Lung (tissue), 11 donors: ENCODE measurements at regions not wholly inside any gene's neighbourhood (a gene's known extent, or its start where the extent isn't known, plus 50 kb on each side); places are given as distances from the start of the nearest gene placed in this dataset.

Experiments used
- ATAC-seq: fragments of 200-7000 bp; cut with Tn5 transposase; one replicate; pipeline ENCODE4 v1.9.1; 2020; ENCODE audit warnings: moderate number of reproducible peaks; ENCODE audit not compliant: insufficient read depth, low FRiP score
- DNase-seq, 3 donors: peaks; one replicate each; pipeline ENCODE4 v3.0.0-alpha.2; 2013 to 2017
- H3K27ac ChIP-seq, 2 donors: one replicate each; pipeline ENCODE4 v1.5.1; 2013; ENCODE audit warnings: mild to moderate bottlenecking in 2 of 2, moderate library complexity in 2 of 2, control low read depth in 1 of 2, inconsistent platforms in 1 of 2, low read depth in 1 of 2, low read length in 1 of 2
- H3K27me3 ChIP-seq, 3 donors: one replicate each; pipeline ENCODE4 v1.5.1; 2013; ENCODE audit warnings: low read length in 2 of 3; ENCODE audit not compliant: control insufficient read depth in 3 of 3, insufficient read depth in 3 of 3
- H3K36me3 ChIP-seq, 4 donors: one replicate each; pipeline ENCODE4 v1.5.1; 2013; ENCODE audit warnings: low read length in 4 of 4, mild to moderate bottlenecking in 1 of 4, moderate library complexity in 1 of 4; ENCODE audit not compliant: control insufficient read depth in 4 of 4, insufficient read depth in 4 of 4
- H3K4me1 ChIP-seq, 5 donors: one replicate each; pipeline ENCODE4 v1.5.1; 2013; ENCODE audit warnings: low read length in 5 of 5, mild to moderate bottlenecking in 2 of 5, moderate library complexity in 1 of 5; ENCODE audit not compliant: control insufficient read depth in 5 of 5, insufficient read depth in 5 of 5
- H3K4me3 ChIP-seq: one replicate; pipeline ENCODE4 v1.5.1; 2013; ENCODE audit warnings: mild to moderate bottlenecking, control low read depth, moderate library complexity
- H3K9ac ChIP-seq, 2 donors: one replicate each; pipeline ENCODE4 v1.5.1; 2013; ENCODE audit warnings: low read length in 2 of 2, control low read depth in 1 of 2; ENCODE audit not compliant: insufficient read depth in 1 of 2
- H3K9me3 ChIP-seq, 4 donors: one replicate each; pipeline ENCODE4 v1.5.1; 2013; ENCODE audit warnings: low read length in 3 of 4, mild to moderate bottlenecking in 1 of 4, moderate library complexity in 1 of 4; ENCODE audit not compliant: control insufficient read depth in 4 of 4, insufficient read depth in 3 of 4
- CTCF ChIP-seq: IDR thresholded peaks from 2 replicates; pipeline ENCODE4 v1.5.1; 2012; ENCODE audit warnings: mild to moderate bottlenecking; ENCODE audit errors: control extremely low read depth, extremely low read depth
- WGBS, 2 donors: extraction: QIAGEN DNeasy Blood & Tissue Kit; methylation state at CpG; one replicate each; pipeline ENCODE4 v1.1.7; 2013; 5-methylcytosine and 5-hydroxymethylcytosine counted together
- donor health status: control.
- donor health status: control.
- donor health status: Bipolar disorder and iron deficiency.
- donor health status: healthy.
- donor health status: DM: yes; HTN: yes; CAD: no.

- Histone ChIP-seq H3K4me1 (no peaks in the 10 kb centered on the region), H3K4me3 (no peak overlapping the region), H3K36me3 (no peaks in the 10 kb centered on the region), H3K27ac (no peak overlapping the region), H3K9me3 (peaks cover 0 to 2% (median 0%) of the 10 kb centered on the region in 4 donors), H3K27me3 (no peaks in the 10 kb centered on the region), H3K9ac (no peak overlapping the region)
- no peak for TF ChIP-seq CTCF
- ATAC-seq (no peak), DNase-seq (no peak)
- 86 to 88% methylated on average over 14 of the region's 14 CpGs for whole genome bisulfite sequencing, 2 donors
Observed at GRCh38 chr2:6167592-6168138, 475.5 kb downstream of the SOX11 start.

GRCh38 chr2:6168485-6168884, 476.3 kb downstream of the SOX11 start:
- no peaks in the 10 kb centered on the region for H3K36me3 ChIP-seq
- no peak for TF ChIP-seq CTCF

GRCh38 chr2:6171294-6171693, 479.1 kb downstream of the SOX11 start:
- no peaks in the 10 kb centered on the region for H3K4me1 ChIP-seq
- H3K9me3 ChIP-seq, result peaks cover 0 to 6% (median 3%) of the 10 kb centered on the region in 4 donors
- no peaks in the 10 kb centered on the region for H3K36me3 ChIP-seq
- 55 to 72% methylated on average over 3 of the region's 3 CpGs for whole genome bisulfite sequencing, 2 donors
- DNase-seq, result no peak
- H3K9ac ChIP-seq, result no peak overlapping the region
- TF ChIP-seq CTCF, result no peak
- ATAC-seq, result no peak
- H3K27ac ChIP-seq, result no peak overlapping the region
- H3K27me3 ChIP-seq, result no peaks in the 10 kb centered on the region
- no peak overlapping the region for H3K4me3 ChIP-seq

More at GRCh38 chr2:6168485-6168884, 476.3 kb downstream of the SOX11 start:
- Histone ChIP-seq H3K4me1 (no peaks in the 10 kb centered on the region), H3K27ac (no peak overlapping the region), H3K9me3 (peaks cover 0 to 2% (median 0%) of the 10 kb centered on the region in 4 donors), H3K9ac (no peak overlapping the region), H3K4me3 (no peak overlapping the region), H3K27me3 (no peaks in the 10 kb centered on the region)
- DNase-seq, result no peak
- WGBS, 2 donors, result 29 to 53% methylated on average over 1 of the region's 1 CpG
- ATAC-seq, result no peak

GRCh38 chr2:6177811-6178210, 485.6 kb downstream of the SOX11 start:
- H3K9me3 ChIP-seq, result peaks cover 0 to 6% (median 2%) of the 10 kb centered on the region in 4 donors
- DNase-seq (peak in 2 of 3 donors; percentile 47 to 61), ATAC-seq (no peak)
- H3K4me3 ChIP-seq, result no peak overlapping the region
- no peaks in the 10 kb centered on the region for H3K36me3 ChIP-seq
- H3K9ac ChIP-seq, result no peak overlapping the region
- no peaks in the 10 kb centered on the region for H3K27me3 ChIP-seq
- no peak overlapping the region for H3K27ac ChIP-seq
- TF ChIP-seq CTCF, result no peak
- peaks cover 0 to 23% (median 4%) of the 10 kb centered on the region in 5 donors for H3K4me1 ChIP-seq
- WGBS, 2 donors, result 47 to 69% methylated on average over 2 of the region's 2 CpGs
